AG09319 (cell line): ENCODE measurements at regions not wholly inside any gene's neighbourhood (a gene's known extent, or its start where the extent isn't known, plus 50 kb on each side); places are given as distances from the start of the nearest gene placed in this dataset.

Experiments
- DNase-seq: peaks from one replicate; pipeline ENCODE4 v3.0.0-alpha.2; 2010; ENCODE audit warnings: low read depth; ENCODE audit errors: extremely low read depth
- TF ChIP-seq, protein P1 (sequence below): IDR thresholded peaks from 2 replicates; pipeline ENCODE4 v1.5.1; 2011; ENCODE audit warnings: low read depth, mild to moderate bottlenecking, inconsistent platforms, low read length, moderate library complexity

DNA sequence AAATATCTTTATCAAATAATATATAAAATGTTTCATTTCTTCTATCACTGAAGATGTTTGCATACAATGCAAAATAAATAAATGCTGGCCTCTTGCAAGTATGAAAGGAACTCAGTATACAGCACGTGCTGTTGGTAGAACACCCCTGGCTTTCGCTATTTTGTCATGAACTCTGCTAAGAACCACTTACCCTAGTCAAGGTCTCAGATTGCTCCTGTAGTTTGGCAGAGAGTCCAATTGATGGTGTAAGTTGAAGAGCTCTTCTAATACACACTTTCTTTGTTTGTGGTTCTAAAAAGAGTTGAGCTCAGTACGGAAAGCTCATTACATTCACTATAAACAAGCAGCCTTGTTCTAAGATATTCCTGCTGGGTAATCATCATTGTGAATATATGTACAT is 1258.9 kb downstream of the EFNB2 start:
- DNase-seq, result no peak

DNA sequence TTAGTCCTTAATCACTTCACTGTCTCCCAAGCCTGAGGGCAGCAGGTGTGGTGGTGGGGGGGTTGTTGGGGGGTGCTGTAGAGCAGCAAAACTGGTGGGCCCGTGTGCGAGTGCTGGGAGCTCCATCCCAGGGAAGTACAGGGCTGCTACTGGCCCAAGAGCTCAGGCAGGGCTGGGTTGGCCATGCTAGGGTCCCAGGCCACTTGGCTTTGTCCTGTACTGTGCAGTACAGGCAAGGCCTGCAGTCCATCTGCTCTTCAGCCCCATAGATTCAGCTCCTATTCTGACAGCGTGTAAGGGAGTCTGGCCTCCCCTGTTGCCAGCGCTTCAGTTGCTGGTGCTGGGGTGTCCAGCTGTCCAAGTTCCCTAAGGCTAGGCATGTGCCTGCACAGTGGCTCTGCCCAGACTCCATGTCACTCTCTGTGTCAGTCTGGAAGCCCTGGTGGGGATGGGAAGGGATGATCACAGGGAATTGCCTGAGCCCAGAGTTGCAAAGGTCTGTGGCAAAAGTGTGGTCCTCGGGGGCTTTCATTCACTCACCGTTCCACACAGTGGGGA is 1261.7 kb downstream of the EFNB2 start:
- TF ChIP-seq, protein P1, sequence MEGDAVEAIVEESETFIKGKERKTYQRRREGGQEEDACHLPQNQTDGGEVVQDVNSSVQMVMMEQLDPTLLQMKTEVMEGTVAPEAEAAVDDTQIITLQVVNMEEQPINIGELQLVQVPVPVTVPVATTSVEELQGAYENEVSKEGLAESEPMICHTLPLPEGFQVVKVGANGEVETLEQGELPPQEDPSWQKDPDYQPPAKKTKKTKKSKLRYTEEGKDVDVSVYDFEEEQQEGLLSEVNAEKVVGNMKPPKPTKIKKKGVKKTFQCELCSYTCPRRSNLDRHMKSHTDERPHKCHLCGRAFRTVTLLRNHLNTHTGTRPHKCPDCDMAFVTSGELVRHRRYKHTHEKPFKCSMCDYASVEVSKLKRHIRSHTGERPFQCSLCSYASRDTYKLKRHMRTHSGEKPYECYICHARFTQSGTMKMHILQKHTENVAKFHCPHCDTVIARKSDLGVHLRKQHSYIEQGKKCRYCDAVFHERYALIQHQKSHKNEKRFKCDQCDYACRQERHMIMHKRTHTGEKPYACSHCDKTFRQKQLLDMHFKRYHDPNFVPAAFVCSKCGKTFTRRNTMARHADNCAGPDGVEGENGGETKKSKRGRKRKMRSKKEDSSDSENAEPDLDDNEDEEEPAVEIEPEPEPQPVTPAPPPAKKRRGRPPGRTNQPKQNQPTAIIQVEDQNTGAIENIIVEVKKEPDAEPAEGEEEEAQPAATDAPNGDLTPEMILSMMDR, result no peak
- no peak for DNase-seq

More for the DNA sequence above, 1258.9 kb downstream of the EFNB2 start:
- TF ChIP-seq, protein P1, result no peak

DNA sequence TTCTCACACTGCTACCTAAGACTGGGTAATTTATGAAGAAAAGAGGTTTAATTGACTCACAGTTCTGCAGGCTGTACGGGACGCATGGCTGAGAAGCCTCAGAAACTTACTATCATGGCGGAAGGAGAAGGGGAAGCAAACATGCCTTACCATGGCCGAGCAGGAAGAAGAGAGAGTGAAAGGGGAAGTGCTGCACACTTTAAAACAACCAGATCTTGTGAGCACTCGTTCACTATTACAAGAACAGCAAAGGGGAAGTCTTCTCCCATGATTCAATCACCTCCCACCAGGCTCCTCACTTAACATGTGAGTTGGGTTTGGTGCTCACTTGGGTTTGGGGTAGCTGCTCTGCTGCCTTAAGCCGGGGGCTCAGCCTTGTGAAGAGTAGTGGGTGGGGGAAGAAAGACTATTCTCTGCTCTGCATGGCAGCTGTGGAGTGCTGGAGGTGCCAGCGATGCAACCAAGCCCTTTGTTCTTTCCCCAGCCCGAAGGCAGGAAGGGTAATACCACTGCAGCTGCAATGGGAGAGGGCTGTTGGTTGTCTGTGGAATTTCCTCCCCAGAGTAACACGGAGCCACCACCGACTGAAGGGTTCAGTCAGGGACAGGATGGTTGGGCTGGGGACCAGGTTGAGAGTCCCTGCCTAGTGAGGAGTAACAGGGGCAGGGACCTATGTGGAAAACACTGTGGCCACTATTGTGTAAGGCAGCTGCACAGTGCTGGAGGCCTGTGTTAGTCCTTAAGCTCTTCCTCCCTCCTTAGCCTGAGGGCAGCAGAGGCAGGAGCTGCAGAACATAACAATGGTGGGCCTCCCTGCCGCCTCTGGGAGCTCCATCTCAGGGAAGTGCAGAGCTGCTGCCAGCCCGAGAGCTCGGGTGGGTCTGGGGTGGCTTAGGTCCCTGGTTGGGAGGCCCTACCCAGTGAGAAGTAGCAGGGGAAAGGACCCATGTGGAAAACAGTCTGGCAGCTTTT is 1262.5 kb downstream of the EFNB2 start:
- no peak for DNase-seq
- TF ChIP-seq, protein P1, result no peak

DNA sequence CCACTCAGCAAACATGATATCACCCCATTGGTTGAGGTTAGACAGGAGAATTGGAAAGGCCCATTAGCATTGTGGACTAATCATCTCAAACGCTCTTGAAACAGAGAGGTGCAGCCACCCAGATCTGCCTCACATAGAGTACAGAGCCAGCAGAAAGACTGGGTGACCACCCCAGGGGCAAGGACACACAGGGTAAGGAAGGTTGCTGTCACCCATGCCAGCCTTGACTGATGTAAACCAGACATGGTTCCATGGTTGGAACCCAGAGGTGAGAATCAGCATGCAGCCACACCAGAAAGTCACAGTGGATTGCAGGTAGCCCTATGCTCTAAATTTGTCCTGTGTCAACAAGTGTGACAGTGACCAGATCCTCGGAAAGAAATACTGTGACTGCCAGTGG is 1268.8 kb downstream of the EFNB2 start:
- TF ChIP-seq, protein P1, result no peak
- DNase-seq, result no peak

DNA sequence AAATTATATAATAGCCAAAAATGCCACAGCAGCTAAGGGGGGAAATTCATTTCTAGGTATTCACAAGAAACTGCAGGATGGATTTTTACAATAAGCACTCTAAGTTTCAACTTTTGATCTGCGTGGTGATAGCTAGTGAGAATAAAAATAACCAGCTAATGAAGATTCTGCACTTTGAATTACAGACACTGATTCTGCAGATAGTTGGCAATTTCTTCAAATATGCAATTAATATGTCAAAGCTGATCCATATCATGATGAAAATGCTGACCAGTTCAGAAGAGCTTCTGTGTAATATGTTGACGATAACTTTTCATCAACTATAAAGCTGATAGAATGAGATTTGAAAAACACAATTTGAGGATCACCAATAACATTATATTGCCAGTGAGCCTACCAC is 1272.9 kb downstream of the EFNB2 start:
- DNase-seq, result no peak
- TF ChIP-seq, protein P1, result no peak

DNA sequence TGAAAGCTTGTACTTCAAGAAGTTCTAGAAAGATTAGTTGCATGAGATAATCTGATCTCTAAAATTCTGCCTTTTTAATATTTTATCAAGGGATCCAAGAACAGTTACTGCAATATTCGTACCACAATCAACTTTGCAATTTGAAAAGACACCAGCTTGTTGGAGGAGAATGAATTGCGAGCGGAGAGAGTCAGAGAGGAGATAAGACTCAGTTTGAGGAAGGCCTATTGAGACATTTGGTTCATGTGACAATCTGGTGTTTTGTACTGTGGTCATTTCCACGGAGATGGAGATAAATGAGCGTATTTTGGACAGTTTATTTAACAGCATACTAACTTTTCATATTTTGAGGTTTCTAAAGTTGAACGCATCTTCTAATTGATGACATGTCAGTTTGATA is 1276.0 kb downstream of the EFNB2 start:
- TF ChIP-seq, protein P1, result no peak
- no peak for DNase-seq

DNA sequence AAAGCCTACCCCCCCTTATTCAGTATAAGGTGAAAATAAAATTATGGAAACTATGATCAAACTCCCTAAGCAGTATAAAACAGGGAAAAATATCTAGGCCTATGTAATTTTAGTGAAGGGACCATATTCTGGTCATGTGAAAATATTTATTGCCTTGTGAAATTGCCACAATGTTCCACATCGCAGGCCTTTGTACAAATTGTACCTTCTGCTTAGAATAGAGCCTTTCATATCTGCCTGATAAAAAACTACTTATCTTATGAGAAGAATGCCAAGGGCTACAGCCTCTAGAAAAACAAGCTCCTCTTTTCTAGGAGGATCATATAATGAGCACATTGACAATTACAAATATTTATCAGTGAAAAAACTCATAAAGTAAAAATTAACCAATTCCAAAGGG is 1280.0 kb downstream of the EFNB2 start:
- DNase-seq, result no peak
- TF ChIP-seq, protein P1, result no peak
